ENCODE measurements at regions not wholly inside any gene's neighbourhood (a gene's known extent, or its start where the extent isn't known, plus 50 kb on each side); places are given as distances from the start of the nearest gene placed in this dataset.

DNA sequence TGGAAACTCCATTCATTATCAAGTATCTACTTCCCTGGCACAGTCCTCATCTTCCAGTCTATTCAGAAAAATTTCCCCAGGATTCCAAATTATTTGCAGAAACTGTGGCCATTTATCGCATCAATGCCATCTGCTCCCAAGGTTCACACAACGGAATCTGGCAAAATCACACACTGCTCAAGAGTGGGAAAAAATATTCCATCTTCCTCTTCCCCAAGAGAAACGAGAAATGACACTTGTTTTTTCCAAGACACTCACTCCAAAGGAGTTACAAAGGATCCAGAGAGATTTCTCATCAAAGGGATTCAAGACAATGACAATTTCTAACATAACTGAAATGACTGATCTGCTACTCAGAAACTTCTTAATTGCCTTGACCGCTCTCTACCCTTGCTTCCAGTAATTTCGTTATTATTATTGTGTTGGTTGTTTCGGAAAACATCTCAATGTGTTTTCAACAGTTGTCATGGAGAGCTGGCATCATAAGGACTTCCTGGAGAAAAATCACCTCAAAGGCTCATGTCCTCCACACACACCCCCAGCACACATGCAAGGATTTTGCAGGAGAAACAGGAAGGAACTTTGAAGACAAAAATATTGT is 128.0 kb downstream of the PSMG1 start:
- TF ChIP-seq, protein P1, sequence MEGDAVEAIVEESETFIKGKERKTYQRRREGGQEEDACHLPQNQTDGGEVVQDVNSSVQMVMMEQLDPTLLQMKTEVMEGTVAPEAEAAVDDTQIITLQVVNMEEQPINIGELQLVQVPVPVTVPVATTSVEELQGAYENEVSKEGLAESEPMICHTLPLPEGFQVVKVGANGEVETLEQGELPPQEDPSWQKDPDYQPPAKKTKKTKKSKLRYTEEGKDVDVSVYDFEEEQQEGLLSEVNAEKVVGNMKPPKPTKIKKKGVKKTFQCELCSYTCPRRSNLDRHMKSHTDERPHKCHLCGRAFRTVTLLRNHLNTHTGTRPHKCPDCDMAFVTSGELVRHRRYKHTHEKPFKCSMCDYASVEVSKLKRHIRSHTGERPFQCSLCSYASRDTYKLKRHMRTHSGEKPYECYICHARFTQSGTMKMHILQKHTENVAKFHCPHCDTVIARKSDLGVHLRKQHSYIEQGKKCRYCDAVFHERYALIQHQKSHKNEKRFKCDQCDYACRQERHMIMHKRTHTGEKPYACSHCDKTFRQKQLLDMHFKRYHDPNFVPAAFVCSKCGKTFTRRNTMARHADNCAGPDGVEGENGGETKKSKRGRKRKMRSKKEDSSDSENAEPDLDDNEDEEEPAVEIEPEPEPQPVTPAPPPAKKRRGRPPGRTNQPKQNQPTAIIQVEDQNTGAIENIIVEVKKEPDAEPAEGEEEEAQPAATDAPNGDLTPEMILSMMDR (IDR thresholded peaks at IDR 0.05 in 8 of 11, conservative IDR thresholded peaks at IDR 0.05 in 3 of 11): no peak
- TF ChIP-seq POLR2AphosphoS5 (IDR thresholded peaks at IDR 0.05) (peak in 1 of 3 donors; percentile 50), POLR2A (IDR thresholded peaks at IDR 0.05) (no peak)
